ENCODE measurements at regions not wholly inside any gene's neighbourhood (a gene's known extent, or its start where the extent isn't known, plus 50 kb on each side); places are given as distances from the start of the nearest gene placed in this dataset.
A peak's percentile ranks its signal among the peaks of the same experiment; 100 is the strongest.

- TF ChIP-seq POLR2A (IDR thresholded peaks at IDR 0.05): no peak
- TF ChIP-seq CTCF (IDR thresholded peaks at IDR 0.05): no peak
- no peak overlapping the region for H3K27ac ChIP-seq
- no peaks in the 10 kb centered on the region for H3K9me3 ChIP-seq
- H3K4me3 ChIP-seq: no peak overlapping the region
- WGBS, 4 donors: 85 to 95% (median 89%) methylated on average over 1 of the region's 1 CpG
- intact Hi-C loops (cut with DNase I): no loop called here
- H3K4me1 ChIP-seq: no peaks in the 10 kb centered on the region
- no peaks in the 10 kb centered on the region for H3K27me3 ChIP-seq
- ATAC-seq (no peak), DNase-seq (no peak)
- H3K36me3 ChIP-seq: no peaks in the 10 kb centered on the region
These were observed 248.9 kb downstream of the TPBG start for GRCh38 chr6:82612475-82613039.

GRCh38 chr6:82614518-82614917, 250.9 kb downstream of the TPBG start:
- intact Hi-C loops (cut with DNase I): no loop called here
- WGBS, 4 donors: 30 to 35% (median 34%) methylated on average over 3 of the region's 3 CpGs
- H3K36me3 ChIP-seq: no peaks in the 10 kb centered on the region
- TF ChIP-seq CTCF (IDR thresholded peaks at IDR 0.05) (no peak), POLR2A (IDR thresholded peaks at IDR 0.05) (no peak)
- no peak for DNase-seq
- H3K9me3 ChIP-seq: no peaks in the 10 kb centered on the region
- H3K27ac ChIP-seq: no peak overlapping the region
- no peaks in the 10 kb centered on the region for H3K27me3 ChIP-seq
- H3K4me1 ChIP-seq: no peaks in the 10 kb centered on the region
- ATAC-seq: no peak
- H3K4me3 ChIP-seq: no peak overlapping the region

GRCh38 chr6:82616386-82617028, 252.9 kb downstream of the TPBG start:
- H3K27me3 ChIP-seq: no peaks in the 10 kb centered on the region
- TF ChIP-seq POLR2A (IDR thresholded peaks at IDR 0.05): no peak
- TF ChIP-seq CTCF (IDR thresholded peaks at IDR 0.05): peak in 2 of 12 donors; percentile 7 to 15
- H3K36me3 ChIP-seq: no peaks in the 10 kb centered on the region
- DNase-seq (no peak), ATAC-seq (no peak)
- no peak overlapping the region for H3K4me3 ChIP-seq
- H3K9me3 ChIP-seq: no peaks in the 10 kb centered on the region
- 75 to 92% (median 78%) methylated on average over 4 of the region's 4 CpGs for WGBS, 4 donors
- H3K4me1 ChIP-seq: no peaks in the 10 kb centered on the region
- H3K27ac ChIP-seq: no peak overlapping the region
- intact Hi-C loops (cut with DNase I): no loop called here

- Histone ChIP-seq H3K27ac (no peak overlapping the region), H3K4me3 (no peak overlapping the region), H3K4me1 (no peaks in the 10 kb centered on the region), H3K27me3 (no peaks in the 10 kb centered on the region), H3K36me3 (no peaks in the 10 kb centered on the region), H3K9me3 (peaks cover 0 to 6% (median 0%) of the 10 kb centered on the region in 12 donors)
- intact Hi-C loops (cut with DNase I): no loop called here
- TF ChIP-seq POLR2A (IDR thresholded peaks at IDR 0.05): no peak
- TF ChIP-seq CTCF (IDR thresholded peaks at IDR 0.05): no peak
- DNase-seq: no peak
- ATAC-seq: peak in 2 of 4 donors; percentile 18 to 39
These were observed 254.0 kb downstream of the TPBG start for GRCh38 chr6:82617648-82618047.
